ENCODE measurements at regions not wholly inside any gene's neighbourhood (a gene's known extent, or its start where the extent isn't known, plus 50 kb on each side); places are given as distances from the start of the nearest gene placed in this dataset.

DNA sequence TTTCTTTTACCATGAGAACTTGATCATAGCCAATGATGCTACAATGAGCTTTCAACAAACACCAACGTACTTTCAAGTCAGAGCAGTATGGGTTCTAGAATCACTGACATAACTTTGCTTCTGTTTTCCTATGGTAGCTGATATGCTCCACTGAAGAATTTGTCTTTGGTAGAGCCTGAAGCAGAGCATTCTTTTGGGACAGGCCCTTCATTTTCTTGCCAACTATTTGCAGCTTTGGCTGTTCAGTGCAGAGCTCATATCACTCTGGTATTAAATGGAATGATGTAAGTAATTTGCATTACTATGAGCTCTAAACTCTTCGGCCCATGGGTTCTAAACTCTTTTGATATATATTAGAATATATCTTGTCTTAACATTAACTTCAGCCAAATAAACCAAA lies 51.8 kb upstream of the APC start:
- no peak for TF ChIP-seq CREB1 (CRISPR knock-in tag; IDR thresholded peaks at IDR 0.05; ENCODE audit: low read depth)
- TF ChIP-seq, protein P1, sequence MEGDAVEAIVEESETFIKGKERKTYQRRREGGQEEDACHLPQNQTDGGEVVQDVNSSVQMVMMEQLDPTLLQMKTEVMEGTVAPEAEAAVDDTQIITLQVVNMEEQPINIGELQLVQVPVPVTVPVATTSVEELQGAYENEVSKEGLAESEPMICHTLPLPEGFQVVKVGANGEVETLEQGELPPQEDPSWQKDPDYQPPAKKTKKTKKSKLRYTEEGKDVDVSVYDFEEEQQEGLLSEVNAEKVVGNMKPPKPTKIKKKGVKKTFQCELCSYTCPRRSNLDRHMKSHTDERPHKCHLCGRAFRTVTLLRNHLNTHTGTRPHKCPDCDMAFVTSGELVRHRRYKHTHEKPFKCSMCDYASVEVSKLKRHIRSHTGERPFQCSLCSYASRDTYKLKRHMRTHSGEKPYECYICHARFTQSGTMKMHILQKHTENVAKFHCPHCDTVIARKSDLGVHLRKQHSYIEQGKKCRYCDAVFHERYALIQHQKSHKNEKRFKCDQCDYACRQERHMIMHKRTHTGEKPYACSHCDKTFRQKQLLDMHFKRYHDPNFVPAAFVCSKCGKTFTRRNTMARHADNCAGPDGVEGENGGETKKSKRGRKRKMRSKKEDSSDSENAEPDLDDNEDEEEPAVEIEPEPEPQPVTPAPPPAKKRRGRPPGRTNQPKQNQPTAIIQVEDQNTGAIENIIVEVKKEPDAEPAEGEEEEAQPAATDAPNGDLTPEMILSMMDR (conservative IDR thresholded peaks at IDR 0.05; ENCODE audit: low read depth in 2 of 2), result no peak

Measured in GM23338 (cell line).